Activated CD8-positive, alpha-beta T cell treated with anti-CD3 and anti-CD28 coated beads for 36 hours (primary cell): ENCODE measurements at regions not wholly inside any gene's neighbourhood (a gene's known extent, or its start where the extent isn't known, plus 50 kb on each side); places are given as distances from the start of the nearest gene placed in this dataset.

Experiments
- ATAC-seq: fragments of 200-7000 bp; cut with Tn5 transposase; one replicate; pipeline ENCODE4 v1.10.0; 2021; ENCODE audit warnings: mild to moderate bottlenecking, moderate library complexity
- CTCF ChIA-PET: fragments of 350-600 bp; sonication (Branson Sonifier 250); formaldehyde crosslinking; loops from one replicate; lab custom pipeline; 2021; ENCODE audit warnings: antibody characterized with exemption; lab: Charles Lee
- POLR2A ChIA-PET: fragments of 350-600 bp; sonication (Branson Sonifier 250); formaldehyde crosslinking; loops from one replicate; lab custom pipeline; 2021; ENCODE audit warnings: antibody characterized with exemption; lab: Charles Lee
- DNase-seq: peaks from one replicate; pipeline ENCODE4 v3.0.0-alpha.2; 2020
- H3K27ac Mint-ChIP-seq: one replicate; pipeline ENCODE4 v1.8.0; 2021; ENCODE audit warnings: mild to moderate bottlenecking, mixed read lengths
- H3K27me3 Mint-ChIP-seq: one replicate; pipeline ENCODE4 v1.8.0; 2021; ENCODE audit warnings: mixed read lengths
- H3K36me3 Mint-ChIP-seq: one replicate; pipeline ENCODE4 v1.8.0; 2021; ENCODE audit warnings: low read depth, mixed read lengths
- H3K4me1 Mint-ChIP-seq: one replicate; pipeline ENCODE4 v1.8.0; 2021; ENCODE audit warnings: low read depth, mixed read lengths
- H3K4me3 Mint-ChIP-seq: one replicate; pipeline ENCODE4 v1.8.0; 2021; ENCODE audit warnings: mild to moderate bottlenecking, moderate library complexity, mixed read lengths
- H3K9me3 Mint-ChIP-seq: one replicate; pipeline ENCODE4 v1.8.0; 2021; ENCODE audit warnings: mixed read lengths
- CTCF ChIP-seq: fragments of 200-600 bp; IDR thresholded peaks from one replicate; pipeline ENCODE4 v1.8.0; 2022; ENCODE audit warnings: antibody characterized with exemption, mild to moderate bottlenecking
- intact Hi-C: fragments of 100-400 bp; cut with micrococcal nuclease; formaldehyde crosslinking; loops from one replicate; pipeline ENCODE4 v1.10.0; 2022

GRCh38 chr3:181862502-181862901 is 150.8 kb downstream of the SOX2 start:
- H3K36me3 Mint-ChIP-seq = no peaks in the 10 kb centered on the region
- CTCF ChIA-PET = no interaction called here
- POLR2A ChIA-PET = no interaction called here
- no peaks in the 10 kb centered on the region for H3K4me1 Mint-ChIP-seq
- H3K27ac Mint-ChIP-seq = no peak overlapping the region
- intact Hi-C loops = no loop called here
- no peak overlapping the region for H3K4me3 Mint-ChIP-seq
- TF ChIP-seq CTCF = no peak
- ATAC-seq (no peak), DNase-seq (no peak)
- no peaks in the 10 kb centered on the region for H3K27me3 Mint-ChIP-seq
- no peaks in the 10 kb centered on the region for H3K9me3 Mint-ChIP-seq

GRCh38 chr3:181868576-181869082 is 156.9 kb downstream of the SOX2 start:
- POLR2A ChIA-PET = no interaction called here
- intact Hi-C loops = no loop called here
- no peaks in the 10 kb centered on the region for H3K36me3 Mint-ChIP-seq
- no peak overlapping the region for H3K27ac Mint-ChIP-seq
- H3K4me3 Mint-ChIP-seq = no peak overlapping the region
- H3K27me3 Mint-ChIP-seq = no peaks in the 10 kb centered on the region
- TF ChIP-seq CTCF = no peak
- ATAC-seq (no peak), DNase-seq (no peak)
- no peaks in the 10 kb centered on the region for H3K9me3 Mint-ChIP-seq
- H3K4me1 Mint-ChIP-seq = no peaks in the 10 kb centered on the region
- CTCF ChIA-PET = no interaction called here

GRCh38 chr3:181872887-181873286 is 161.2 kb downstream of the SOX2 start:
- ChIA-PET POLR2A (interaction anchor here (0.6 kb wide), 1 partner anchor 118 kb away, joined by 3 read pairs; no protein-coding TSS in a partner anchor), CTCF (no interaction called here)
- no peaks in the 10 kb centered on the region for H3K36me3 Mint-ChIP-seq
- intact Hi-C loops = no loop called here
- H3K4me1 Mint-ChIP-seq = no peaks in the 10 kb centered on the region
- ATAC-seq = no peak
- H3K4me3 Mint-ChIP-seq = no peak overlapping the region
- no peaks in the 10 kb centered on the region for H3K27me3 Mint-ChIP-seq
- H3K9me3 Mint-ChIP-seq = no peaks in the 10 kb centered on the region
- no peak for TF ChIP-seq CTCF
- no peak for DNase-seq
- H3K27ac Mint-ChIP-seq = no peak overlapping the region

- ATAC-seq (no peak), DNase-seq (no peak)
- no peaks in the 10 kb centered on the region for H3K27me3 Mint-ChIP-seq
- no peaks in the 10 kb centered on the region for H3K36me3 Mint-ChIP-seq
- CTCF ChIA-PET = no interaction called here
- H3K4me3 Mint-ChIP-seq = no peak overlapping the region
- H3K27ac Mint-ChIP-seq = no peak overlapping the region
- no peaks in the 10 kb centered on the region for H3K9me3 Mint-ChIP-seq
- no peak for TF ChIP-seq CTCF
- intact Hi-C loops = no loop called here
- H3K4me1 Mint-ChIP-seq = no peaks in the 10 kb centered on the region
- POLR2A ChIA-PET = no interaction called here
These were observed 168.2 kb downstream of the SOX2 start for GRCh38 chr3:181879926-181880325.

- intact Hi-C loops = no loop called here
- Mint-ChIP-seq H3K4me3 (no peak overlapping the region), H3K9me3 (no peaks in the 10 kb centered on the region), H3K27ac (no peak overlapping the region), H3K27me3 (no peaks in the 10 kb centered on the region), H3K36me3 (no peaks in the 10 kb centered on the region), H3K4me1 (no peaks in the 10 kb centered on the region)
- POLR2A ChIA-PET = no interaction called here
- CTCF ChIA-PET = no interaction called here
- no peak for ATAC-seq
- no peak for DNase-seq
- TF ChIP-seq CTCF = no peak
These were observed 168.6 kb downstream of the SOX2 start for GRCh38 chr3:181880331-181880730.
